ENCODE measurements at regions not wholly inside any gene's neighbourhood (a gene's known extent, or its start where the extent isn't known, plus 50 kb on each side); places are given as distances from the start of the nearest gene placed in this dataset.

DNA sequence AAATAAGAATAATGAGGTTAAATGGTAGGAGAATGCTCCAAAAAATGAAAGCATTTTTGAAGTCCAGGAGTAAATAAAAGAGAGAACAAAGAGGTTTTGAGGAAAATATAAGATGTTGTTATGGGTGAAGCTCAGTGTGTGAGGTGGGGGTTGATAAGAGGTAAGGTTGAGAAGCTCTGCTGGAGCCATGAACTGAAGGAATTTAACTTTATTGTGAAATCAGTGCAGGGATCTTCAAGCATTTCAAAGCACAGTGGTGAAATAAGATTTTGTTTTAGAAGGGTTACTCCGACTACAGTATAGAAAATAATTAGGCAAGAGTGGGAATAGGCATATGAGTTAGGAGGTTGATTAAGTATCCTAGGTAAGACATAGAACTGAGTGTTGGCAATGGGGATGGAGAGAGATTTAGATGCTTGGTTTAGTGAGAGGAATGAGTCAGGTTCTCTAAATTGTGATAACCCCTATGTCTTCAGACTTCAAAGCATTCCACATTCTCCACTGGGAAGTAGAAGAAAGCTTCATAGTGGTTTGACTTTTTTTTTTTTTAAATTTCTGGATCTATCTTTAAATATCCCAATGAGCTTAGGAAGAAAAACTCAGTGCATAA is 403.2 kb downstream of the AASDHPPT start:
- TF ChIP-seq, protein P1, sequence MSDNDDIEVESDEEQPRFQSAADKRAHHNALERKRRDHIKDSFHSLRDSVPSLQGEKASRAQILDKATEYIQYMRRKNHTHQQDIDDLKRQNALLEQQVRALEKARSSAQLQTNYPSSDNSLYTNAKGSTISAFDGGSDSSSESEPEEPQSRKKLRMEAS (IDR thresholded peaks at IDR 0.05; ENCODE audit: low read depth, low read length) = no peak
- TF ChIP-seq, protein P2, sequence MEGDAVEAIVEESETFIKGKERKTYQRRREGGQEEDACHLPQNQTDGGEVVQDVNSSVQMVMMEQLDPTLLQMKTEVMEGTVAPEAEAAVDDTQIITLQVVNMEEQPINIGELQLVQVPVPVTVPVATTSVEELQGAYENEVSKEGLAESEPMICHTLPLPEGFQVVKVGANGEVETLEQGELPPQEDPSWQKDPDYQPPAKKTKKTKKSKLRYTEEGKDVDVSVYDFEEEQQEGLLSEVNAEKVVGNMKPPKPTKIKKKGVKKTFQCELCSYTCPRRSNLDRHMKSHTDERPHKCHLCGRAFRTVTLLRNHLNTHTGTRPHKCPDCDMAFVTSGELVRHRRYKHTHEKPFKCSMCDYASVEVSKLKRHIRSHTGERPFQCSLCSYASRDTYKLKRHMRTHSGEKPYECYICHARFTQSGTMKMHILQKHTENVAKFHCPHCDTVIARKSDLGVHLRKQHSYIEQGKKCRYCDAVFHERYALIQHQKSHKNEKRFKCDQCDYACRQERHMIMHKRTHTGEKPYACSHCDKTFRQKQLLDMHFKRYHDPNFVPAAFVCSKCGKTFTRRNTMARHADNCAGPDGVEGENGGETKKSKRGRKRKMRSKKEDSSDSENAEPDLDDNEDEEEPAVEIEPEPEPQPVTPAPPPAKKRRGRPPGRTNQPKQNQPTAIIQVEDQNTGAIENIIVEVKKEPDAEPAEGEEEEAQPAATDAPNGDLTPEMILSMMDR (IDR thresholded peaks at IDR 0.05; ENCODE audit: low read depth, low read length) = no peak
- no peak for TF ChIP-seq POLR2A (IDR thresholded peaks at IDR 0.05; ENCODE audit: extremely low read depth, insufficient read length)
- TF ChIP-seq MYC (IDR thresholded peaks at IDR 0.05; ENCODE audit: low read depth, low read length) = no peak
